ENCODE measurements at regions not wholly inside any gene's neighbourhood (a gene's known extent, or its start where the extent isn't known, plus 50 kb on each side); places are given as distances from the start of the nearest gene placed in this dataset.

DNA sequence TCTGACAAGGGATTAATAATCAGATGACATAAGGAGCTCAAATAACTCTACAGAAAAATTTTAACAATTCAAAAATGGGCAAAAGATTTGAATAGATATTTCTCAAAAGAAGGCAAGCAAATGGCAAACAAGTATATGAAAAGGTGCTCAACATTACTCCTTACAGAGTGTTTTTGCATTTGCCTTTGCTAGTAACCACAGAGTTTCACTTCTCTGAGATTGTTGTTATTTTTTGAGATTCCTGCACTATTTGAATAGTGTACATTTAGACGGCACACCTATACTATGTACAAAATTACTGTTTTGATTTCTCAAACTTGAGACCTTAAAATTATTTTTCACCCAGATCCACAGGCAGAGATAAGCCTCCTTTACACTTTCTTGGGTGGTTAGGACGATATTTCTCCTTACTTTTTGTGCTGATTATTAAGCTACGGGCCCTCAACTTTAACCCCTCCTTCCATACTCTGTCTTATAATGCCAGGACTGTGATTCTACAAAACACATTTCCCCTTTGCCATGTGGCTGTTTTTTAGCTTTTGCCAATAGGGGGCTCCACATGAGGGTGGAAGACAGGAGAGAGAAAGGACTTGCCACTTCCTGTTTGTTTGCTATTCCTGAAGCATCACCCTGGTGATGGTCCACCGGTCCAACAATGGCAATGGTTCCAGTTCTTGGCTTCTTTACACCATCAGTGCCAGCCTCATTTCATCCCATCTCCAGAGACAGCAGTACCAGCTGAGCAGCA, 65.0 kb upstream of the DAP start:
- intact Hi-C loops (cut with DNase I) = no loop called here
- TF ChIP-seq, protein P1, sequence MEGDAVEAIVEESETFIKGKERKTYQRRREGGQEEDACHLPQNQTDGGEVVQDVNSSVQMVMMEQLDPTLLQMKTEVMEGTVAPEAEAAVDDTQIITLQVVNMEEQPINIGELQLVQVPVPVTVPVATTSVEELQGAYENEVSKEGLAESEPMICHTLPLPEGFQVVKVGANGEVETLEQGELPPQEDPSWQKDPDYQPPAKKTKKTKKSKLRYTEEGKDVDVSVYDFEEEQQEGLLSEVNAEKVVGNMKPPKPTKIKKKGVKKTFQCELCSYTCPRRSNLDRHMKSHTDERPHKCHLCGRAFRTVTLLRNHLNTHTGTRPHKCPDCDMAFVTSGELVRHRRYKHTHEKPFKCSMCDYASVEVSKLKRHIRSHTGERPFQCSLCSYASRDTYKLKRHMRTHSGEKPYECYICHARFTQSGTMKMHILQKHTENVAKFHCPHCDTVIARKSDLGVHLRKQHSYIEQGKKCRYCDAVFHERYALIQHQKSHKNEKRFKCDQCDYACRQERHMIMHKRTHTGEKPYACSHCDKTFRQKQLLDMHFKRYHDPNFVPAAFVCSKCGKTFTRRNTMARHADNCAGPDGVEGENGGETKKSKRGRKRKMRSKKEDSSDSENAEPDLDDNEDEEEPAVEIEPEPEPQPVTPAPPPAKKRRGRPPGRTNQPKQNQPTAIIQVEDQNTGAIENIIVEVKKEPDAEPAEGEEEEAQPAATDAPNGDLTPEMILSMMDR (IDR thresholded peaks at IDR 0.05) = no peak
- no peak for TF ChIP-seq POLR2A (IDR thresholded peaks at IDR 0.05)
- no peak for TF ChIP-seq POLR2AphosphoS5 (IDR thresholded peaks at IDR 0.05)
- Histone ChIP-seq H3K4me3 (no peak overlapping the region), H3K4me1 (replicated peaks) (no peaks in the 10 kb centered on the region), H3K27ac (no peak overlapping the region), H3K36me3 (no peaks in the 10 kb centered on the region), H3K27me3 (replicated peaks; ENCODE audit: insufficient read depth) (no peaks in the 10 kb centered on the region), H3K9me3 (no peaks in the 10 kb centered on the region)
- WGBS = 92% methylated on average over 4 of the region's 4 CpGs
- no peak for DNase-seq (ENCODE audit: low spot score)

DNA sequence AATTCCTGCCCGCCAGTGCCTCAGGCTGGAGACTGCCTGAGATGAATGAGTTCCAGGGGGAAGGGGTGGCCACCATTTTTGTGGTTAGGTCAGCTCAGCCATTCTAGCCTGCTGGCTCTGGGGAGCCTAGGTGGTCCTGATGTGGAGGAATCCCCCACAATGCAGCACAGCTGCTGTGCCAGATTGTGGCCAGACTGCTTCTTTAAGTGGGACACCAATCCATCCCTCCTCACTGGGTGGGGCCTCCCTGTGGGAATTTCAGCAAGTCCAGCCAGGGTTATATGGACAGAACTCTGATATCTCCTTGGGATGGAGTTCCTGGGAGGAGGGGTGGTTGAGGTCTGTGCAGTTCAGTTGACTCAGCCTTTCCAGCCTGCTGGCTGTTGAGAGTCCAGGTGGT, 51.2 kb upstream of the DAP start:
- Histone ChIP-seq H3K27ac (no peak overlapping the region), H3K4me1 (replicated peaks) (no peaks in the 10 kb centered on the region), H3K36me3 (no peaks in the 10 kb centered on the region), H3K27me3 (replicated peaks; ENCODE audit: insufficient read depth) (no peaks in the 10 kb centered on the region), H3K4me3 (no peak overlapping the region), H3K9me3 (no peaks in the 10 kb centered on the region)
- TF ChIP-seq POLR2AphosphoS5 (IDR thresholded peaks at IDR 0.05) (no peak), POLR2A (IDR thresholded peaks at IDR 0.05) (no peak)
- TF ChIP-seq, protein P1 (IDR thresholded peaks at IDR 0.05) = no peak
- DNase-seq (ENCODE audit: low spot score) = no peak
- 100% methylated on average over 1 of the region's 1 CpG for WGBS
- intact Hi-C loops (cut with DNase I) = no loop called here

Measured in prostate gland (tissue), 2 donors.